Activated T-cell treated with anti-CD3 and anti-CD28 coated beads, Interleukin-2, amount 50 U/mL, for 1 hour (primary cell): ENCODE measurements at regions not wholly inside any gene's neighbourhood (a gene's known extent, or its start where the extent isn't known, plus 50 kb on each side); places are given as distances from the start of the nearest gene placed in this dataset.
"Not testable (repeated sequence)": the region's sequence is repeated elsewhere in the genome, so short reads cannot be mapped to it uniquely, and the experiment has no call there.

Experiments
- DNase-seq: peaks from one replicate; pipeline ENCODE4 v3.0.0-alpha.2; 2020

- DNase-seq = no peak
Observed at GRCh38 chr5:39779831-39780230, 355.1 kb upstream of the DAB2 start.

GRCh38 chr5:39775797-39776365, 351.1 kb upstream of the DAB2 start:
- no peak for DNase-seq

- DNase-seq = no peak
Observed at GRCh38 chr5:39775086-39775796, 350.5 kb upstream of the DAB2 start.

GRCh38 chr5:39774605-39775004, 349.8 kb upstream of the DAB2 start:
- DNase-seq = no peak

- no peak for DNase-seq
Observed at GRCh38 chr5:39772307-39772706, 347.5 kb upstream of the DAB2 start.

- DNase-seq = no peak
Observed at GRCh38 chr5:39767916-39768315, 343.1 kb upstream of the DAB2 start.

GRCh38 chr5:39765366-39765765, 340.6 kb upstream of the DAB2 start:
- DNase-seq = no peak

- DNase-seq = no peak
Observed at GRCh38 chr5:39762761-39763160, 338.0 kb upstream of the DAB2 start.

GRCh38 chr5:39761199-39761950, 336.6 kb upstream of the DAB2 start:
- no peak for DNase-seq

- DNase-seq = no peak
Observed at GRCh38 chr5:39760385-39761198, 335.8 kb upstream of the DAB2 start.

GRCh38 chr5:39759701-39760100, 334.9 kb upstream of the DAB2 start:
- no peak for DNase-seq

GRCh38 chr5:39758426-39758825, 333.6 kb upstream of the DAB2 start:
- no peak for DNase-seq

GRCh38 chr5:39757131-39757530, 332.4 kb upstream of the DAB2 start:
- DNase-seq = no peak

GRCh38 chr5:39755986-39756385, 331.2 kb upstream of the DAB2 start:
- DNase-seq = no peak

GRCh38 chr5:39755452-39755851, 330.7 kb upstream of the DAB2 start:
- no peak for DNase-seq

GRCh38 chr5:39753747-39754146, 329.0 kb upstream of the DAB2 start:
- not testable (repeated sequence) for DNase-seq

- no peak for DNase-seq
Observed at GRCh38 chr5:39750661-39751060, 325.9 kb upstream of the DAB2 start.

- no peak for DNase-seq
Observed at GRCh38 chr5:39742916-39743315, 318.1 kb upstream of the DAB2 start.

GRCh38 chr5:39740404-39740803, 315.6 kb upstream of the DAB2 start:
- DNase-seq = no peak

GRCh38 chr5:39732166-39732565, 307.4 kb upstream of the DAB2 start:
- no peak for DNase-seq

GRCh38 chr5:39730699-39731098, 305.9 kb upstream of the DAB2 start:
- no peak for DNase-seq

GRCh38 chr5:39730006-39730405, 305.2 kb upstream of the DAB2 start:
- no peak for DNase-seq

- DNase-seq = no peak
Observed at GRCh38 chr5:39726467-39726866, 301.7 kb upstream of the DAB2 start.
